Body of pancreas (tissue), 4 donors: ENCODE measurements at regions not wholly inside any gene's neighbourhood (a gene's known extent, or its start where the extent isn't known, plus 50 kb on each side); places are given as distances from the start of the nearest gene placed in this dataset.

Source experiments
- ATAC-seq: fragments of 150-250 bp; one replicate; pipeline ENCODE4 v1.9.1; 2016
- DNase-seq, 4 donors: peaks; one replicate each; pipeline ENCODE4 v3.0.0-alpha.2; 2019
- H3K27ac ChIP-seq, 4 donors: fragments of 200-600 bp; sonication (generic); 1 replicate in 3 of 4; 2 replicates in 1 of 4; pipeline versions ENCODE4 v1.5.1 to v1.6.1; 2016 to 2019; ENCODE audit warnings: mild to moderate bottlenecking in 1 of 4, mixed read lengths in 1 of 4, moderate library complexity in 1 of 4
- H3K27me3 ChIP-seq, 2 donors: fragments of 200-600 bp; sonication (generic); one replicate each; pipeline ENCODE4 v1.6.0; 2016; ENCODE audit warnings: mild to moderate bottlenecking in 1 of 2
- H3K36me3 ChIP-seq, 2 donors: fragments of 200-600 bp; sonication (generic); replicated peaks in 1 of 2; 2 replicates each; pipeline ENCODE4 v1.5.1; 2016; ENCODE audit warnings: low read depth in 2 of 2; ENCODE audit not compliant: insufficient read depth in 1 of 2
- H3K4me1 ChIP-seq: fragments of 200-600 bp; sonication (generic); one replicate; pipeline ENCODE4 v1.6.0; 2016
- H3K4me3 ChIP-seq, 2 donors: fragments of 200-600 bp; sonication (generic); 1 replicate in 1 of 2; 2 replicates in 1 of 2; pipeline ENCODE4 v1.5.1; 2016 to 2019
- H3K9me3 ChIP-seq, 3 donors: fragments of 200-600 bp; sonication (generic); 1 replicate in 2 of 3; 2 replicates in 1 of 3; pipeline ENCODE4 v1.5.1; 2016
- CTCF ChIP-seq, 7 experiments: fragments of 450-650 bp in 4 of 7; fragments of 200-600 bp in 3 of 7; sonication (generic) in 3 of 7; IDR thresholded peaks; one replicate each; pipeline ENCODE4 v1.5.1; 2016 to 2019; ENCODE audit warnings: antibody characterized with exemption in 7 of 7
- POLR2A ChIP-seq, 3 donors: fragments of 450-650 bp; IDR thresholded peaks; one replicate each; pipeline ENCODE4 v1.6.1; 2016; ENCODE audit warnings: antibody characterized with exemption in 3 of 3, mild to moderate bottlenecking in 2 of 3
- WGBS, 2 donors: methylation state at CpG; one replicate each; pipeline ENCODE4 v1.1.5; 2017; 5-methylcytosine and 5-hydroxymethylcytosine counted together
- intact Hi-C: fragments of 100-400 bp; cut with DNase I; formaldehyde crosslinking; loops from one replicate; pipeline ENCODE4 v1.15.1; 2023

DNA sequence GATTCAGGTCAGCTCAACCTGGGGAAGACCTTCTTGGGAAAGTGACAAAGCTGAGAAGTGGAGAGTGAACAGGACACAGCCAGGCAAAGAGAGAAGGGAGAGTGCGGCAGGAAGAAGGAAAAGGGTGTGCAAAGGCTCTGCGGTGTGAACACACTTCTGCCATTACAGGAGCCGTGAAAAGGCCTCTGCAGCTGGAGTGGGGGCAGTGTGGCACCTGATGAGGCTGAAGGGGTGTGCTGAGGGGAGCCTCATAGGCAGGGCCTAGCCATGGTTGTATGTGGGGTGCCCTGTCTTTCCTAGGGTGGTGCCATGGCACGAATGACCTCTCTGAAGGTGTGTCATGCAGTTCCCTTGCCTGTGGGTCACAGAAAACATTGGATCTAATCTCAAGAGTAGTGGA is 347.6 kb downstream of the CYRIA start:
- H3K27me3 ChIP-seq = no peaks in the 10 kb centered on the region
- no peaks in the 10 kb centered on the region for H3K4me1 ChIP-seq
- no peaks in the 10 kb centered on the region for H3K36me3 ChIP-seq
- TF ChIP-seq POLR2A (IDR thresholded peaks at IDR 0.05) = no peak
- TF ChIP-seq CTCF (IDR thresholded peaks at IDR 0.05) = no peak
- no peak overlapping the region for H3K4me3 ChIP-seq
- no peak overlapping the region for H3K27ac ChIP-seq
- intact Hi-C loops = no loop called here
- no peak for ATAC-seq
- 55 to 73% methylated on average over 4 of the region's 4 CpGs for WGBS, 2 donors
- H3K9me3 ChIP-seq = no peaks in the 10 kb centered on the region
- no peak for DNase-seq

- Histone ChIP-seq H3K27me3 (no peaks in the 10 kb centered on the region), H3K36me3 (no peaks in the 10 kb centered on the region), H3K4me1 (no peaks in the 10 kb centered on the region), H3K9me3 (no peaks in the 10 kb centered on the region), H3K4me3 (no peak overlapping the region), H3K27ac (no peak overlapping the region)
- WGBS, 2 donors = 55 to 61% methylated on average over 5 to 6 of the region's 6 CpGs
- TF ChIP-seq CTCF (IDR thresholded peaks at IDR 0.05) = no peak
- no peak for TF ChIP-seq POLR2A (IDR thresholded peaks at IDR 0.05)
- ATAC-seq (no peak), DNase-seq (no peak)
- intact Hi-C loops = no loop called here
These were observed 348.3 kb downstream of the CYRIA start for GRCh38 chr2:16317211-16317830.

- Histone ChIP-seq H3K9me3 (no peaks in the 10 kb centered on the region), H3K4me3 (no peak overlapping the region), H3K27me3 (no peaks in the 10 kb centered on the region), H3K4me1 (no peaks in the 10 kb centered on the region), H3K36me3 (no peaks in the 10 kb centered on the region), H3K27ac (no peak overlapping the region)
- ATAC-seq (no peak), DNase-seq (no peak)
- intact Hi-C loops = no loop called here
- 81 to 85% methylated on average over 16 of the region's 16 CpGs for WGBS, 2 donors
- TF ChIP-seq CTCF (IDR thresholded peaks at IDR 0.05) (no peak), POLR2A (IDR thresholded peaks at IDR 0.05) (no peak)
These were observed 349.0 kb downstream of the CYRIA start for GRCh38 chr2:16316456-16317210.

GRCh38 chr2:16315908-16316307 is 349.7 kb downstream of the CYRIA start:
- Histone ChIP-seq H3K36me3 (no peaks in the 10 kb centered on the region), H3K4me1 (no peaks in the 10 kb centered on the region), H3K27ac (no peak overlapping the region), H3K9me3 (no peaks in the 10 kb centered on the region), H3K4me3 (no peak overlapping the region), H3K27me3 (no peaks in the 10 kb centered on the region)
- no peak for TF ChIP-seq POLR2A (IDR thresholded peaks at IDR 0.05)
- TF ChIP-seq CTCF (IDR thresholded peaks at IDR 0.05) = no peak
- ATAC-seq (no peak), DNase-seq (no peak)
- intact Hi-C loops = no loop called here
- WGBS, 2 donors = 69% methylated on average over 8 to 9 of the region's 9 CpGs

GRCh38 chr2:16315458-16315835 is 350.2 kb downstream of the CYRIA start:
- Histone ChIP-seq H3K27ac (no peak overlapping the region), H3K9me3 (no peaks in the 10 kb centered on the region), H3K27me3 (no peaks in the 10 kb centered on the region), H3K36me3 (no peaks in the 10 kb centered on the region), H3K4me3 (no peak overlapping the region), H3K4me1 (no peaks in the 10 kb centered on the region)
- TF ChIP-seq POLR2A (IDR thresholded peaks at IDR 0.05) (no peak), CTCF (IDR thresholded peaks at IDR 0.05) (no peak)
- 50 to 73% methylated on average over 5 of the region's 5 CpGs for WGBS, 2 donors
- ATAC-seq (no peak), DNase-seq (no peak)
- intact Hi-C loops = no loop called here
